ENCODE measurements at regions not wholly inside any gene's neighbourhood (a gene's known extent, or its start where the extent isn't known, plus 50 kb on each side); places are given as distances from the start of the nearest gene placed in this dataset.

DNA sequence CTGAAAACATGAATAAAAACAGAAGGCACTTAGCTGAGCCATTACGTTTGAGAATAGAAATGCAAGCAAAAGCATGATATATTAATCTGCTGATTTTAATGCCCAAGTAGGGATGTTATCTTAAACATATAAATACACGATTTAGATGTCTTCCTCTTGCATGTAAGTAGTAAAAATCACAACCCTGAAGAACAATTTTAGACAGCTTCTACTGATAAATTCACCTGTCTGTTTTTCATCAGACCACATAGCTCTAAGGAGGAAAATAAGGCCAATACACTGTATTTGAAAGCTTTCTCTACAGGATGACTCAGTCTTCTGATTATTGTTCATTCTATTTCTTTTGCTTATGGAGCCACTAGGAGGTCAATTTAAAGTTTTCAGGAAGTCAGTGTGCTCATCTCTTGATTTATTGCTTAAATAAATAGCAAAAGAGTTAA, 210.9 kb upstream of the CHRM2 start:
- TF ChIP-seq, protein P1, sequence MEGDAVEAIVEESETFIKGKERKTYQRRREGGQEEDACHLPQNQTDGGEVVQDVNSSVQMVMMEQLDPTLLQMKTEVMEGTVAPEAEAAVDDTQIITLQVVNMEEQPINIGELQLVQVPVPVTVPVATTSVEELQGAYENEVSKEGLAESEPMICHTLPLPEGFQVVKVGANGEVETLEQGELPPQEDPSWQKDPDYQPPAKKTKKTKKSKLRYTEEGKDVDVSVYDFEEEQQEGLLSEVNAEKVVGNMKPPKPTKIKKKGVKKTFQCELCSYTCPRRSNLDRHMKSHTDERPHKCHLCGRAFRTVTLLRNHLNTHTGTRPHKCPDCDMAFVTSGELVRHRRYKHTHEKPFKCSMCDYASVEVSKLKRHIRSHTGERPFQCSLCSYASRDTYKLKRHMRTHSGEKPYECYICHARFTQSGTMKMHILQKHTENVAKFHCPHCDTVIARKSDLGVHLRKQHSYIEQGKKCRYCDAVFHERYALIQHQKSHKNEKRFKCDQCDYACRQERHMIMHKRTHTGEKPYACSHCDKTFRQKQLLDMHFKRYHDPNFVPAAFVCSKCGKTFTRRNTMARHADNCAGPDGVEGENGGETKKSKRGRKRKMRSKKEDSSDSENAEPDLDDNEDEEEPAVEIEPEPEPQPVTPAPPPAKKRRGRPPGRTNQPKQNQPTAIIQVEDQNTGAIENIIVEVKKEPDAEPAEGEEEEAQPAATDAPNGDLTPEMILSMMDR (IDR thresholded peaks at IDR 0.05) = no peak
- TF ChIP-seq POLR2A (IDR thresholded peaks at IDR 0.05) = no peak
